ENCODE measurements at regions not wholly inside any gene's neighbourhood (a gene's known extent, or its start where the extent isn't known, plus 50 kb on each side); places are given as distances from the start of the nearest gene placed in this dataset.

DNA sequence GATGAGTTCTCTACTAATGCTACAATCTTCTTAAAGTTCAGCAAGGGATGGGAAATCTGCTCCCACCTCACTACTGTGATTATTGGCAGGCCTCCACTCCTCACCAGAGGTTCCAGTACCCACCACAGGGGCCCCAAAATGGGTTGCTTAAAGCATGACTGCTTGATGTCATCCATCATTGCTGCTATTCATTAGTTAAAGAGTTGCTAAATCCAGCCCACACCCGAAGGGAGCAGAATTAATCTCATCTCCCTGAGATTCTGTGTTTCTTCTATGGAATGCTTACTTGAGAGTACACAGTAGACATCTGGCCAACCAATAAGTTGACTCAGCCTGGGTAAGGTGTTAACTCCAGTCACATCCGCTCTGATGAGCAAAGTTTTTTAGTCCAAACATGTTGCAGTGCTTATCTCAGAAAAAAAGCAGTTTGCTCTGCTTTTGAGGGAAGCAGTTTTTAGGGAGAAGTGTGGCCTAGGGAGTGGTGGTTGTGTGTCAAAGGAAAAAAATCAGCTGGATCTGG, 690.2 kb upstream of the POU3F3 start:
- no peak overlapping the region for H3K27ac ChIP-seq
- no peak for TF ChIP-seq EZH2 (IDR thresholded peaks at IDR 0.05)
- no peak for TF ChIP-seq FOXP2 (optimal IDR thresholded peaks at IDR 0.05; ENCODE audit: control extremely low read depth, extremely low read length, insufficient read depth)
- no peak for TF ChIP-seq POLR2AphosphoS5 (IDR thresholded peaks at IDR 0.05; ENCODE audit: borderline replicate concordance, low read depth, low read length)
- no peak overlapping the region for H3K4me3 ChIP-seq
- no peak overlapping the region for H3K9ac ChIP-seq (ENCODE audit: insufficient read length)
- H3K36me3 ChIP-seq (ENCODE audit: insufficient read depth, low read length), result no peaks in the 10 kb centered on the region
- DNase-seq (ENCODE audit: low read depth, low spot score), result no peak
- no peaks in the 10 kb centered on the region for H3K9me3 ChIP-seq (ENCODE audit: low read depth, low read length)

DNA sequence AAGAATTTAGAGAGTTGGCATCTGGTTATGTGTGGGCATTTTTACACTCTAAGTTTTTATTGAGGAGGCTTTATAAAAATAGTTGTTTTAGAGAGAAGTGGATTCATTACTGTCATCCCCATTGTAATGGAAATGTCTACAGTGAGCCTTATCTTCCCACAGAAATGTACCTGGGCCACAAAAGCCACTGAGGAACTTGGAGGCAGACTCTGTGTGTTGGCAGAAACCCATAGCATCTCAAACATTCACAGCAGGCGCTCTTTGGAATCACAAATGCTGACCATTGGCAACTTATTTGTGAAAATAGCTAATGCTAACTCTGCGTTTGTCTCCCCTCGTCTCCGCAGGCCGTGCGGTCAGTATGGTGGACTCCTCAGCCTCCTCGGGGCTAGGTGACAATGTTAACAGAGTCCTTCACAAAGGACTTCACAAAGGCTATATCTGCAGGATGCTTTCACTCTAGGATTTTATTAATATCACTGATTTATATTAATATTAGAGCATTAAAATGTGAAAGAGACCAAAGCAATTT, 689.1 kb upstream of the POU3F3 start:
- H3K36me3 ChIP-seq (ENCODE audit: insufficient read depth, low read length), result no peaks in the 10 kb centered on the region
- H3K9ac ChIP-seq (ENCODE audit: insufficient read length), result no peak overlapping the region
- no peak for TF ChIP-seq POLR2AphosphoS5 (IDR thresholded peaks at IDR 0.05; ENCODE audit: borderline replicate concordance, low read depth, low read length)
- TF ChIP-seq FOXP2 (optimal IDR thresholded peaks at IDR 0.05; ENCODE audit: control extremely low read depth, extremely low read length, insufficient read depth), result no peak
- TF ChIP-seq EZH2 (IDR thresholded peaks at IDR 0.05), result no peak
- H3K9me3 ChIP-seq (ENCODE audit: low read depth, low read length), result no peaks in the 10 kb centered on the region
- H3K4me3 ChIP-seq, result no peak overlapping the region
- no peak for DNase-seq (ENCODE audit: low read depth, low spot score)
- H3K27ac ChIP-seq, result no peak overlapping the region

DNA sequence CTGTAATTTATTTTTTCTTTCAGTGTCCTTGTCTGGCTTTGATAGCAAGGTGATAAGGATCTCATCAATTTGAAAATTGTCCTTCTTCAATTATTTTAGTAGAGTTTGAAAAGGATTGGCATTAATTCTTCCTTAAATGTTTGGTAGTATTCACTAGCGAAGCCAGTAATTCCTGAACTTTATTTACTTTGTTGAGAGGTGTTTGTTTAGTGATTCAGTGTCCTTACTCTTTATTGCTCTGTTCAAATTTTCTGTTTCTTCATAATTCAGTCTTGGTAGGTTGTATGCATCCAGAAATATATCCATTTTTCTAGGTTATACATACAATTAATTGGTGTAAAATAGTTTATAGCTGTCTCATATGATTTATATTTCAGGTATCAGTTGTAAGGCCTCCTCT, 676.7 kb upstream of the POU3F3 start:
- Histone ChIP-seq H3K9ac (ENCODE audit: insufficient read length) (no peak overlapping the region), H3K27ac (no peak overlapping the region), H3K4me3 (no peak overlapping the region), H3K36me3 (ENCODE audit: insufficient read depth, low read length) (no peaks in the 10 kb centered on the region), H3K9me3 (ENCODE audit: low read depth, low read length) (no peaks in the 10 kb centered on the region)
- TF ChIP-seq EZH2 (IDR thresholded peaks at IDR 0.05) (no peak), FOXP2 (optimal IDR thresholded peaks at IDR 0.05; ENCODE audit: control extremely low read depth, extremely low read length, insufficient read depth) (no peak), POLR2AphosphoS5 (IDR thresholded peaks at IDR 0.05; ENCODE audit: borderline replicate concordance, low read depth, low read length) (no peak)
- no peak for DNase-seq (ENCODE audit: low read depth, low spot score)

DNA sequence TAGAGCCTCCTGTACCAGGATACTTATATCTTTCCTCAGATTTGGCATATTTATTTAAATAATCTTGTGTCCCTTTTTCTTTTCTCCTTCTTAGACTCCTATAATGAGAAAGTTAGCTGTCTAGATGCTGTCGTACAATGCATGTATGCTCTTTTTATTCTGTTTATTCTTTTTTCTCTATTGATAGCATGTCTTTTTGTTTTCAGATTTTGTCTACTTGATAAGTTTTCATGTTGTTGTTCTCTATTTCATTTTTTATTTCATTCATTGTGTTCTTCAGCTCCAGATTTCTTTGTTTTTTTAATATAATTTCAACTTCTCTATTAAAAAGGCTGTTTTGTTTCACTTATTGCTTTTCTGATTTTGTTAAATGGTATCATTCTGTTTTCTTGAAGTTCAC, 674.3 kb upstream of the POU3F3 start:
- H3K27ac ChIP-seq, result no peak overlapping the region
- no peak overlapping the region for H3K4me3 ChIP-seq
- H3K9ac ChIP-seq (ENCODE audit: insufficient read length), result no peak overlapping the region
- no peak for DNase-seq (ENCODE audit: low read depth, low spot score)
- TF ChIP-seq FOXP2 (optimal IDR thresholded peaks at IDR 0.05; ENCODE audit: control extremely low read depth, extremely low read length, insufficient read depth) (no peak), EZH2 (IDR thresholded peaks at IDR 0.05) (no peak), POLR2AphosphoS5 (IDR thresholded peaks at IDR 0.05; ENCODE audit: borderline replicate concordance, low read depth, low read length) (no peak)
- H3K36me3 ChIP-seq (ENCODE audit: insufficient read depth, low read length), result no peaks in the 10 kb centered on the region
- no peaks in the 10 kb centered on the region for H3K9me3 ChIP-seq (ENCODE audit: low read depth, low read length)

DNA sequence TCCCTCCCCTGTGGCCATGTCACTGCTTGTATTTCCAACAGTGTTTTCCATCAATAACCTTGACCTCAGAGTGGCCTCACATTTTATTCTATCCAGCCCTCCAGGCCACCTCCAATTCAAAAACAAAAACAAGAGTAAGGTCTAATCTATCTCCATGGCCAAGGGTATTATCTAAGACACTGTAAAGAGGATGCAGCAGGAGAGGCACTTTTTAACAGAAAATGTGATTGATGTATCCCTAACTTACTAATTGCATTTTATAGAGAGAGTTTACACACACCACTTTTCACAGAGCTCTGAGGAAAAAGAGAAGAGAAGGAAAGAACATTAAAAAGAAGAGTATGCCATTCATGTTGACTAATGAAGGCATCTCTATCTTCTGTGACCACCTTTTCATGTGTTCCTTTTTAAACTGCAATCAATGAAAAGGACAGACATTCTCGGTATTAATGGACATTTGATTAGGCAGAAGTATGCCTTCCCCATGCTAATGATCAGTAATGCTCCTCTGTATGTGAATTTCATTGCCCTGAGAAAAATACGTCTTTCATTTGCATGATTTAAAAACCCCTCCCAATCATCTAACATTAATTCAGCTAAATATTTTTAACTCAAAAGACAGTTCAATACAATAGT, 653.3 kb upstream of the POU3F3 start:
- H3K9me3 ChIP-seq (ENCODE audit: low read depth, low read length), result no peaks in the 10 kb centered on the region
- no peak overlapping the region for H3K9ac ChIP-seq (ENCODE audit: insufficient read length)
- no peak overlapping the region for H3K4me3 ChIP-seq
- H3K27ac ChIP-seq, result no peak overlapping the region
- no peak for DNase-seq (ENCODE audit: low read depth, low spot score)
- no peak for TF ChIP-seq EZH2 (IDR thresholded peaks at IDR 0.05)
- no peak for TF ChIP-seq POLR2AphosphoS5 (IDR thresholded peaks at IDR 0.05; ENCODE audit: borderline replicate concordance, low read depth, low read length)
- no peak for TF ChIP-seq FOXP2 (optimal IDR thresholded peaks at IDR 0.05; ENCODE audit: control extremely low read depth, extremely low read length, insufficient read depth)
- no peaks in the 10 kb centered on the region for H3K36me3 ChIP-seq (ENCODE audit: insufficient read depth, low read length)

DNA sequence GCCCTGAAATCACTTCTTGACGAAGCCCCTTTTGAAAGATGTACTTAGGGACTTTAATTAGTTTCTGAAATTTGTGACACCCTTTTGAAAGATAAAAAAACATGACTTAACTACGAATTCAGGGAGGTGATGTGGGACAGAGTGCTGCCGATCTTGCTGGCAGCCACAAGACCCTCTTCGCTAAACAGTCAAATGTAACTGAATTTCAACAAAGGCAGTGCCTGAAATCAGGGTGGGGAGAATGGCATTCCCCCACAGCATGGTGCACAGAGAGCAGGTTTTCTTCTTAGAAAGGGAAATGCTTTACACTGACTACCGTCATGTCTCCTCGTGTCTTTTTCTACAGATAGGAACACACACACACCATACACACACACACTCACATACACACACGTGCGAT, 640.2 kb upstream of the POU3F3 start:
- no peaks in the 10 kb centered on the region for H3K36me3 ChIP-seq (ENCODE audit: insufficient read depth, low read length)
- no peak overlapping the region for H3K27ac ChIP-seq
- H3K4me3 ChIP-seq, result no peak overlapping the region
- H3K9me3 ChIP-seq (ENCODE audit: low read depth, low read length), result no peaks in the 10 kb centered on the region
- no peak overlapping the region for H3K9ac ChIP-seq (ENCODE audit: insufficient read length)
- TF ChIP-seq EZH2 (IDR thresholded peaks at IDR 0.05) (no peak), FOXP2 (optimal IDR thresholded peaks at IDR 0.05; ENCODE audit: control extremely low read depth, extremely low read length, insufficient read depth) (no peak), POLR2AphosphoS5 (IDR thresholded peaks at IDR 0.05; ENCODE audit: borderline replicate concordance, low read depth, low read length) (no peak)
- no peak for DNase-seq (ENCODE audit: low read depth, low spot score)

DNA sequence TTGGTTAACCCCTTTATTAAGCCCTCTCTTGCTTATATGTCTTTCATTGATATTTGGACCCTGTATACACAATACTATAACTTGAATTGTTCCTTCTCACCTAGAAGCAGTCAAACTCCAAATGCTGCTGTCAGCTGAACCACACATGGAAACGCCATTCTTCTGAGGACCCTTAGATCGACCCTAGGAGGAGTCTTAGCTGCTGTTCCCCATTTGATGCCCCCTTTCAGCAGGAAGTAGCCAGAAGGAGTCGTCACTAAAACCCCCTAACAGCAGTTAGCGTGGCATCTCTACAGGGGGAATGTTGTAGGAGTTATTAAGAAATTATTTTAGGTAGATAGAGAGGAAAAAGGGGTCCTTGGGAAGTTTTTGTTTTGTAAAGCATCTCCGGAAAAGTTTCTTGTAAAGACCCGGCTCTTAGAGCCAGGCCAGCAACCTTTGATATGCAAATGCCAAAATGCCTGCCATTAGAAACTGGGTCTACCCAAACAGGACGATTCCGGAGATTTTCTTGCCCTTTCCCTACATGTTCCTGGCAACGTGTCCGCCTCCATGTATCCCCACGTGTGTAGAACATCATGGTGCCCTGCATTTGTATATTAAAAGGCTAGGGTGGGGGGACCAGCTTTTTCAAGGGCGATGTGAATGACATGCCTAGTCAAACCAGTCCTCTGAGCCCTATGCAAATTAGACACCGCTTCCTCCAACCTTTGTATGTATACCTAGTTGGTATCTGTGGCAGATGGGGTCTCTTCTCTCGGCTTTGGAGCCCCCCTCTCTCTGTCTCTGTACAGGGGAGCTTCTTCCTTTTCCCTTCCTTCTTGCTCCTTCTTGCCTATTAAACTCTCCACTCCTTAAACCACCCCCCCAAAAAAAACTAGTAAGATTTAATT, 638.4 kb upstream of the POU3F3 start:
- no peak overlapping the region for H3K27ac ChIP-seq
- no peak for DNase-seq (ENCODE audit: low read depth, low spot score)
- H3K9me3 ChIP-seq (ENCODE audit: low read depth, low read length), result no peaks in the 10 kb centered on the region
- no peaks in the 10 kb centered on the region for H3K36me3 ChIP-seq (ENCODE audit: insufficient read depth, low read length)
- H3K4me3 ChIP-seq, result no peak overlapping the region
- TF ChIP-seq EZH2 (IDR thresholded peaks at IDR 0.05) (no peak), POLR2AphosphoS5 (IDR thresholded peaks at IDR 0.05; ENCODE audit: borderline replicate concordance, low read depth, low read length) (no peak), FOXP2 (optimal IDR thresholded peaks at IDR 0.05; ENCODE audit: control extremely low read depth, extremely low read length, insufficient read depth) (no peak)
- no peak overlapping the region for H3K9ac ChIP-seq (ENCODE audit: insufficient read length)

DNA sequence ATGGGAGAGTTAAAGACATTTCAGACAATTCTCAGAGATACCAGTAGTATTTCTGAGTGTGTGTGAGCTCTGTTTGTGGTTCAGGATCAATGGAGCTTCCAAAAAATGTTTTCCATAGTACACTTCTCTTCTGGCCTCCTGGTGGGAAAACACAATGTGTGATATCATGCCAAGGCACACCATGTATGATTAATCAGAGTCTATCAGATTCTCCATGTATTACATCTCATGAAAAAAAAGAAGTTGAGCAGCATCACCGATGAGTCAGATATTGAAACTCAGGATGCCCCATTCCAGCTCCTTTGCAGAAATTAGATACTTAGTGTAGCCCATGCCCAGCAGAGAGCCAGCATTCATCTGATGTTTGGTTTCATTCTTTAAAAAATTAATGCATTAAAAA, 620.3 kb upstream of the POU3F3 start:
- H3K4me3 ChIP-seq, result no peak overlapping the region

More for the DNA sequence above, 620.3 kb upstream of the POU3F3 start:
- TF ChIP-seq EZH2 (IDR thresholded peaks at IDR 0.05) (no peak), POLR2AphosphoS5 (IDR thresholded peaks at IDR 0.05; ENCODE audit: borderline replicate concordance, low read depth, low read length) (no peak), FOXP2 (optimal IDR thresholded peaks at IDR 0.05; ENCODE audit: control extremely low read depth, extremely low read length, insufficient read depth) (no peak)
- no peak overlapping the region for H3K27ac ChIP-seq
- DNase-seq (ENCODE audit: low read depth, low spot score), result no peak
- no peaks in the 10 kb centered on the region for H3K36me3 ChIP-seq (ENCODE audit: insufficient read depth, low read length)
- no peaks in the 10 kb centered on the region for H3K9me3 ChIP-seq (ENCODE audit: low read depth, low read length)
- no peak overlapping the region for H3K9ac ChIP-seq (ENCODE audit: insufficient read length)

All from SK-N-MC (cell line).